ENCODE measurements at regions not wholly inside any gene's neighbourhood (a gene's known extent, or its start where the extent isn't known, plus 50 kb on each side); places are given as distances from the start of the nearest gene placed in this dataset.

- Histone ChIP-seq H3K27me3 (ENCODE audit: insufficient read depth, low read length) (no peaks in the 10 kb centered on the region), H3K14ac (ENCODE audit: insufficient read depth, low read length) (no peak overlapping the region)
Measured at GRCh38 chr5:101877451-101877850, 418.6 kb downstream of the SLCO4C1 start.

More at GRCh38 chr5:101877451-101877850, 418.6 kb downstream of the SLCO4C1 start:
- Mint-ChIP-seq H3K4me1 (peaks cover 3 to 7% of the 10 kb centered on the region in 2 experiments), H3K27me3 (ENCODE audit: low read depth) (no peaks in the 10 kb centered on the region), H3K27ac (no peak overlapping the region), H3K9me3 (no peaks in the 10 kb centered on the region), H3K4me3 (no peak overlapping the region), H3K36me3 (ENCODE audit: insufficient read depth in 1 of 3, low read depth in 3 of 3) (no peaks in the 10 kb centered on the region)
- Histone ChIP-seq H3K79me2 (ENCODE audit: insufficient read depth, low read length) (no peaks in the 10 kb centered on the region), H3K79me1 (ENCODE audit: insufficient read depth, low read depth, low read length, poor library complexity, severe bottlenecking) (no peaks in the 10 kb centered on the region), H3K18ac (ENCODE audit: insufficient read length, low read depth, low read length) (no peak overlapping the region), H3K4ac (ENCODE audit: low read depth, low read length) (no peak overlapping the region), H2BK12ac (ENCODE audit: insufficient read length, low read depth, low read length) (no peak overlapping the region), H4K91ac (ENCODE audit: insufficient read length, low read depth, low read length) (no peak overlapping the region), H3K9me3 (ENCODE audit: control insufficient read depth, low read depth, low read length) (no peaks in the 10 kb centered on the region), H2BK120ac (ENCODE audit: low read depth, low read length, poor library complexity, severe bottlenecking) (no peak overlapping the region), H3T11ph (ENCODE audit: low read length) (no peak overlapping the region), H3K9ac (ENCODE audit: extremely low read depth, insufficient read length, low read length) (no peak overlapping the region), H3K4me2 (ENCODE audit: insufficient read depth, insufficient read length, low read length) (no peak overlapping the region), H4K20me1 (ENCODE audit: control insufficient read depth, insufficient read depth, insufficient read length) (no peaks in the 10 kb centered on the region), H2AK5ac (ENCODE audit: insufficient read length, low read length) (no peak overlapping the region), H2BK20ac (ENCODE audit: low read depth, low read length, poor library complexity, severe bottlenecking) (no peak overlapping the region), H4K5ac (ENCODE audit: insufficient read length, low read depth, low read length) (no peak overlapping the region), H2BK15ac (ENCODE audit: low read depth, low read length) (no peak overlapping the region), H3K23ac (ENCODE audit: insufficient read length, low read depth, low read length) (no peak overlapping the region), H4K8ac (replicated peaks; ENCODE audit: insufficient read length, low read depth, low read length) (no peak overlapping the region), H2AFZ (ENCODE audit: low read length) (no peak overlapping the region), H2BK5ac (ENCODE audit: insufficient read length, low read length) (no peak overlapping the region), H3K4me1 (ENCODE audit: insufficient read depth, low read length) (no peaks in the 10 kb centered on the region), H3K27ac (ENCODE audit: insufficient read length, low read depth, low read length) (no peak overlapping the region), H3K56ac (ENCODE audit: insufficient read length, low read depth, low read length) (no peak overlapping the region), H3K23me2 (ENCODE audit: insufficient read length, low read depth, low read length, poor library complexity, severe bottlenecking) (no peaks in the 10 kb centered on the region)
- no CpG with 5 or more reads among the region's 1 CpG for WGBS (ENCODE audit: extremely low coverage, insufficient read length, low lambda C conversion rate)
- no peak for TF ChIP-seq CTCF (conservative IDR thresholded peaks at IDR 0.05)
- no peak for DNase-seq

Data from H9 (cell line).